ENCODE measurements at regions not wholly inside any gene's neighbourhood (a gene's known extent, or its start where the extent isn't known, plus 50 kb on each side); places are given as distances from the start of the nearest gene placed in this dataset.

DNA sequence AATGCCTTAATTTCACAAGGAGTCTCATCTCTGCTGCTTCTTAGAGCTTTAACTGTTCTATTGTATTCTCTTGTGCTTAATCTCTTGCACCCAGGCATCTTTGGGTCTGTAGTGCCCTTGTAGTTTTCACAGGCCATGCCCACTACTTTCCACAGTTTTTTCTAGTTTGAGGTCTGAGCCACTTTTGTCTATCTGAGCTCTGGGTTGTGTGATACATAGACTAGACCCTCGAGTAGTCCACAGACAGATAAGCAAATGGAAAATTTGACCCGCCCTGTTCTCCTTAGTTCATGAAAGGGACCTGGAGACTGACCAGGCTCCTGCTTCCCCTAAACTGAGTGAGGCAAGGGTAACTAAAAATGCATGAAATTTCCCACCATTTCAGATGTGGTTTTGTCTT, 466.8 kb upstream of the ZEB2 start:
- CTCF ChIA-PET: no interaction called here
- POLR2A ChIA-PET: no interaction called here
- no peaks in the 10 kb centered on the region for H3K9me3 ChIP-seq (ENCODE audit: control insufficient read depth, insufficient read depth, low read depth, low read length)

DNA sequence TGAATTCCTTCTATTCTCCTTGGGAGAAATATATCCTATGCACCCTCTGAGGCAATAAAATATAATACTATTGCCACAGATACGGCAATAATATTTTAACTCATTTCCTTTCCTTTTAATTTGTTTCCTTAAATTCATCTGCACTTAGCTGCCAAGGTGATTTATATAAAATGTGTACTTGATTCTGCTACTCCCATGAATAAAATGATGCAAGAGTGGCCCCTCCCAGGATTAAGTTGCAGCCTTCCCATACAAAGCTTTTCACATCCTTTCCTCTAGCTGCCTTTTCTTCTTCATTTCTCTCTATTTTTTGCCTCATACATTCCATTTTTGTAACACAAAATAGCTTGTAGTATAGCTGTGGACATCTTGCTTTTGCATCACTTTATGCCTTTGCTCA, 464.1 kb upstream of the ZEB2 start:
- CTCF ChIA-PET: no interaction called here

More for the DNA sequence above, 466.8 kb upstream of the ZEB2 start:
- no peak overlapping the region for H3K4me3 ChIP-seq (ENCODE audit: low read depth in 2 of 2, low read length in 2 of 2)
- in situ Hi-C loops (cut with HindIII; ENCODE audit: low pct_unique_long_range_greater_than_20kb, low sequenced_read_pairs) (no loop called here), intact Hi-C loops (cut with micrococcal nuclease; ENCODE audit: unreplicated experiment) (no loop called here)
- no peaks in the 10 kb centered on the region for H3K27me3 ChIP-seq (ENCODE audit: control insufficient read depth, insufficient read depth, low read length)
- no peaks in the 10 kb centered on the region for H3K4me1 ChIP-seq (ENCODE audit: control insufficient read depth, insufficient read depth, low read length)
- DNase-seq (ENCODE audit: low read depth, low spot score) (no peak), ATAC-seq (no peak)
- TF ChIP-seq, protein P1, sequence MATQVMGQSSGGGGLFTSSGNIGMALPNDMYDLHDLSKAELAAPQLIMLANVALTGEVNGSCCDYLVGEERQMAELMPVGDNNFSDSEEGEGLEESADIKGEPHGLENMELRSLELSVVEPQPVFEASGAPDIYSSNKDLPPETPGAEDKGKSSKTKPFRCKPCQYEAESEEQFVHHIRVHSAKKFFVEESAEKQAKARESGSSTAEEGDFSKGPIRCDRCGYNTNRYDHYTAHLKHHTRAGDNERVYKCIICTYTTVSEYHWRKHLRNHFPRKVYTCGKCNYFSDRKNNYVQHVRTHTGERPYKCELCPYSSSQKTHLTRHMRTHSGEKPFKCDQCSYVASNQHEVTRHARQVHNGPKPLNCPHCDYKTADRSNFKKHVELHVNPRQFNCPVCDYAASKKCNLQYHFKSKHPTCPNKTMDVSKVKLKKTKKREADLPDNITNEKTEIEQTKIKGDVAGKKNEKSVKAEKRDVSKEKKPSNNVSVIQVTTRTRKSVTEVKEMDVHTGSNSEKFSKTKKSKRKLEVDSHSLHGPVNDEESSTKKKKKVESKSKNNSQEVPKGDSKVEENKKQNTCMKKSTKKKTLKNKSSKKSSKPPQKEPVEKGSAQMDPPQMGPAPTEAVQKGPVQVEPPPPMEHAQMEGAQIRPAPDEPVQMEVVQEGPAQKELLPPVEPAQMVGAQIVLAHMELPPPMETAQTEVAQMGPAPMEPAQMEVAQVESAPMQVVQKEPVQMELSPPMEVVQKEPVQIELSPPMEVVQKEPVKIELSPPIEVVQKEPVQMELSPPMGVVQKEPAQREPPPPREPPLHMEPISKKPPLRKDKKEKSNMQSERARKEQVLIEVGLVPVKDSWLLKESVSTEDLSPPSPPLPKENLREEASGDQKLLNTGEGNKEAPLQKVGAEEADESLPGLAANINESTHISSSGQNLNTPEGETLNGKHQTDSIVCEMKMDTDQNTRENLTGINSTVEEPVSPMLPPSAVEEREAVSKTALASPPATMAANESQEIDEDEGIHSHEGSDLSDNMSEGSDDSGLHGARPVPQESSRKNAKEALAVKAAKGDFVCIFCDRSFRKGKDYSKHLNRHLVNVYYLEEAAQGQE (IDR thresholded peaks at IDR 0.05; ENCODE audit: insufficient read depth in 1 of 2, low read depth in 2 of 2, low read length in 1 of 2): no peak
- no peak for TF ChIP-seq TCF7L2 (IDR thresholded peaks at IDR 0.05; ENCODE audit: low read depth, low read length)
- TF ChIP-seq SIN3A (IDR thresholded peaks at IDR 0.05; ENCODE audit: borderline replicate concordance, insufficient read depth, low read depth, low read length): no peak
- TF ChIP-seq, protein P2, sequence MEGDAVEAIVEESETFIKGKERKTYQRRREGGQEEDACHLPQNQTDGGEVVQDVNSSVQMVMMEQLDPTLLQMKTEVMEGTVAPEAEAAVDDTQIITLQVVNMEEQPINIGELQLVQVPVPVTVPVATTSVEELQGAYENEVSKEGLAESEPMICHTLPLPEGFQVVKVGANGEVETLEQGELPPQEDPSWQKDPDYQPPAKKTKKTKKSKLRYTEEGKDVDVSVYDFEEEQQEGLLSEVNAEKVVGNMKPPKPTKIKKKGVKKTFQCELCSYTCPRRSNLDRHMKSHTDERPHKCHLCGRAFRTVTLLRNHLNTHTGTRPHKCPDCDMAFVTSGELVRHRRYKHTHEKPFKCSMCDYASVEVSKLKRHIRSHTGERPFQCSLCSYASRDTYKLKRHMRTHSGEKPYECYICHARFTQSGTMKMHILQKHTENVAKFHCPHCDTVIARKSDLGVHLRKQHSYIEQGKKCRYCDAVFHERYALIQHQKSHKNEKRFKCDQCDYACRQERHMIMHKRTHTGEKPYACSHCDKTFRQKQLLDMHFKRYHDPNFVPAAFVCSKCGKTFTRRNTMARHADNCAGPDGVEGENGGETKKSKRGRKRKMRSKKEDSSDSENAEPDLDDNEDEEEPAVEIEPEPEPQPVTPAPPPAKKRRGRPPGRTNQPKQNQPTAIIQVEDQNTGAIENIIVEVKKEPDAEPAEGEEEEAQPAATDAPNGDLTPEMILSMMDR (IDR thresholded peaks at IDR 0.05): no peak
- TF ChIP-seq POLR2AphosphoS5 (IDR thresholded peaks at IDR 0.05; ENCODE audit: low read depth, low read length): no peak
- H3K36me3 ChIP-seq (ENCODE audit: control insufficient read depth, insufficient read depth, low read length): no peaks in the 10 kb centered on the region
- BruUV-seq (replicated peaks): no TSS peak
- no peak overlapping the region for H3K27ac ChIP-seq (ENCODE audit: low read length)

More for the DNA sequence above, 464.1 kb upstream of the ZEB2 start:
- ATAC-seq: no peak
- TF ChIP-seq, protein P1 (IDR thresholded peaks at IDR 0.05; ENCODE audit: insufficient read depth in 1 of 2, low read depth in 2 of 2, low read length in 1 of 2): no peak
- TF ChIP-seq SIN3A (IDR thresholded peaks at IDR 0.05; ENCODE audit: borderline replicate concordance, insufficient read depth, low read depth, low read length) (no peak), TCF7L2 (IDR thresholded peaks at IDR 0.05; ENCODE audit: low read depth, low read length) (no peak)
- intact Hi-C loops (cut with micrococcal nuclease; ENCODE audit: unreplicated experiment): no loop called here
- in situ Hi-C loops (cut with HindIII; ENCODE audit: low pct_unique_long_range_greater_than_20kb, low sequenced_read_pairs): no loop called here
- Histone ChIP-seq H3K36me3 (ENCODE audit: control insufficient read depth, insufficient read depth, low read length) (no peaks in the 10 kb centered on the region), H3K27me3 (ENCODE audit: control insufficient read depth, insufficient read depth, low read length) (no peaks in the 10 kb centered on the region), H3K4me1 (ENCODE audit: control insufficient read depth, insufficient read depth, low read length) (no peaks in the 10 kb centered on the region), H3K4me3 (ENCODE audit: low read depth in 2 of 2, low read length in 2 of 2) (no peak overlapping the region), H3K9me3 (ENCODE audit: control insufficient read depth, insufficient read depth, low read depth, low read length) (no peaks in the 10 kb centered on the region), H3K27ac (ENCODE audit: low read length) (no peak overlapping the region)
- POLR2A ChIA-PET: no interaction called here
- DNase-seq (ENCODE audit: low read depth, low spot score): no peak
- BruUV-seq (replicated peaks): no TSS peak
